Activated CD4-positive, alpha-beta memory T cell treated with anti-CD3 and anti-CD28 coated beads for 36 hours (primary cell): ENCODE measurements at regions not wholly inside any gene's neighbourhood (a gene's known extent, or its start where the extent isn't known, plus 50 kb on each side); places are given as distances from the start of the nearest gene placed in this dataset.

Source experiments
- CTCF ChIA-PET: fragments of 350-600 bp; sonication (Branson Sonifier 250); formaldehyde crosslinking; loops from one replicate; lab custom pipeline; 2021; ENCODE audit warnings: antibody characterized with exemption, inconsistent platforms; lab: Charles Lee
- POLR2A ChIA-PET: fragments of 350-600 bp; sonication (Branson Sonifier 250); formaldehyde crosslinking; loops from one replicate; lab custom pipeline; 2021; ENCODE audit warnings: antibody characterized with exemption; lab: Charles Lee
- DNase-seq: peaks from one replicate; pipeline ENCODE4 v3.0.0-alpha.2; 2020
- H3K27ac Mint-ChIP-seq: one replicate; pipeline ENCODE4 v1.8.0; 2021; ENCODE audit warnings: mixed read lengths
- H3K27me3 Mint-ChIP-seq: one replicate; pipeline ENCODE4 v1.8.0; 2021; ENCODE audit warnings: mixed read lengths
- H3K36me3 Mint-ChIP-seq: one replicate; pipeline ENCODE4 v1.8.0; 2021; ENCODE audit warnings: mixed read lengths
- H3K4me1 Mint-ChIP-seq: one replicate; pipeline ENCODE4 v1.8.0; 2021; ENCODE audit warnings: low read depth, mixed read lengths
- H3K4me3 Mint-ChIP-seq: one replicate; pipeline ENCODE4 v1.8.0; 2021; ENCODE audit warnings: mild to moderate bottlenecking, mixed read lengths
- H3K9me3 Mint-ChIP-seq: one replicate; pipeline ENCODE4 v1.8.0; 2021; ENCODE audit warnings: mixed read lengths
- intact Hi-C: fragments of 100-400 bp; cut with micrococcal nuclease; formaldehyde crosslinking; loops from one replicate; pipeline ENCODE4 v1.15.1; 2023

GRCh38 chr6:78110641-78111040 is 457.8 kb downstream of the MEI4 start:
- CTCF ChIA-PET = no interaction called here
- POLR2A ChIA-PET = no interaction called here
- H3K27ac Mint-ChIP-seq = no peak overlapping the region
- no peaks in the 10 kb centered on the region for H3K36me3 Mint-ChIP-seq
- no peaks in the 10 kb centered on the region for H3K4me1 Mint-ChIP-seq
- intact Hi-C loops = no loop called here
- H3K9me3 Mint-ChIP-seq = peaks cover 2% of the 10 kb centered on the region
- no peak overlapping the region for H3K4me3 Mint-ChIP-seq
- no peak for DNase-seq
- H3K27me3 Mint-ChIP-seq = no peaks in the 10 kb centered on the region

- Mint-ChIP-seq H3K9me3 (no peaks in the 10 kb centered on the region), H3K27ac (no peak overlapping the region), H3K27me3 (no peaks in the 10 kb centered on the region), H3K36me3 (no peaks in the 10 kb centered on the region), H3K4me1 (no peaks in the 10 kb centered on the region), H3K4me3 (no peak overlapping the region)
- intact Hi-C loops = no loop called here
- ChIA-PET CTCF (no interaction called here), POLR2A (no interaction called here)
- no peak for DNase-seq
Observed at GRCh38 chr6:78117966-78118365, 465.1 kb downstream of the MEI4 start.

- H3K9me3 Mint-ChIP-seq = peaks cover 24% of the 10 kb centered on the region
- no peak overlapping the region for H3K27ac Mint-ChIP-seq
- intact Hi-C loops = no loop called here
- no peak for DNase-seq
- ChIA-PET POLR2A (no interaction called here), CTCF (no interaction called here)
- H3K36me3 Mint-ChIP-seq = no peaks in the 10 kb centered on the region
- H3K27me3 Mint-ChIP-seq = no peaks in the 10 kb centered on the region
- no peak overlapping the region for H3K4me3 Mint-ChIP-seq
- H3K4me1 Mint-ChIP-seq = no peaks in the 10 kb centered on the region
Observed at GRCh38 chr6:78131521-78131920, 478.7 kb downstream of the MEI4 start.

- Mint-ChIP-seq H3K27ac (no peak overlapping the region), H3K9me3 (peaks cover 29% of the 10 kb centered on the region), H3K36me3 (no peaks in the 10 kb centered on the region), H3K4me1 (no peaks in the 10 kb centered on the region), H3K4me3 (no peak overlapping the region), H3K27me3 (no peaks in the 10 kb centered on the region)
- ChIA-PET CTCF (no interaction called here), POLR2A (no interaction called here)
- intact Hi-C loops = no loop called here
- no peak for DNase-seq
Observed at GRCh38 chr6:78132671-78133410, 480.0 kb downstream of the MEI4 start.

DNA sequence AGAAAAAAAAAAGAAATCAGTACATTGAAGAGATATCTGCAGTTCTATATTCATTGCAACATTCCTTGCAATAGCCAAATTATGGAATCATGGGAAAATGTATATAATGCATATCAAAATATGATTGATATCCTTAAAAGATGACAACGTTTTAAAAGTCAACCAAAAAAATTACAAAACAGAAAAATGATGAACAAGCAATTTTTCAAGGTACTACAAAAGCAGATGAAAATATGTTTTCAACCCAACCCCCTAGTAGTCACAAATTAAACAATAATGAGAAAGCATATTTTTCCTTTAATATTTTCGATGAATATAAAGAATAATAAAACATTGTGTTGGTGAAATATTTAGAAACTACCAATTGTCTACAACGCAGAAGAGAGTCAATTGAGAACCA is 497.6 kb downstream of the MEI4 start:
- Mint-ChIP-seq H3K4me3 (no peak overlapping the region), H3K4me1 (no peaks in the 10 kb centered on the region), H3K36me3 (no peaks in the 10 kb centered on the region), H3K9me3 (peaks cover 14% of the 10 kb centered on the region), H3K27me3 (no peaks in the 10 kb centered on the region), H3K27ac (no peak overlapping the region)
- POLR2A ChIA-PET = no interaction called here
- CTCF ChIA-PET = no interaction called here
- intact Hi-C loops = no loop called here
- no peak for DNase-seq

- no peak for DNase-seq
- intact Hi-C loops = no loop called here
- H3K27ac Mint-ChIP-seq = no peak overlapping the region
- H3K4me1 Mint-ChIP-seq = no peaks in the 10 kb centered on the region
- ChIA-PET CTCF (no interaction called here), POLR2A (no interaction called here)
- H3K4me3 Mint-ChIP-seq = no peak overlapping the region
- H3K9me3 Mint-ChIP-seq = peaks cover 13% of the 10 kb centered on the region
- no peaks in the 10 kb centered on the region for H3K36me3 Mint-ChIP-seq
- H3K27me3 Mint-ChIP-seq = no peaks in the 10 kb centered on the region
Observed at GRCh38 chr6:78153976-78154375, 501.1 kb downstream of the MEI4 start.

DNA sequence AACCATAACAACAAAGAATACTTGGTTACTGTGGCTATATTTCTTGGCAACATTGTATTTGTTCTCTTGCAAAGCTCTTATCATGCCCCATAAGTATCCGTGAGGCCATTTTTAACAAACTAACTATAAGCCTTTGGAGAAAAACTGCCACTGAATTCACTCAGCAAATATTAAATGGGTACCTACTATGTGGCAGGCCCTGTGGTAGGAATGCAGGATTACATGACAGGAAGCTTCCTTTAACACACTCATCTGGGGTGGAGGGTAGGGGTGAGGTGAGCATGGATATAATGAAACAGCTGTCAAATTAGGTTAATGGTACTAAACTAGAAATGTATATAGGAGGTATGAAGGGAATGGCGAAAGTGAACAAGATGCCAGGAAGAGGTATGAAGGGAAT is 504.8 kb downstream of the MEI4 start:
- H3K27ac Mint-ChIP-seq = no peak overlapping the region

DNA sequence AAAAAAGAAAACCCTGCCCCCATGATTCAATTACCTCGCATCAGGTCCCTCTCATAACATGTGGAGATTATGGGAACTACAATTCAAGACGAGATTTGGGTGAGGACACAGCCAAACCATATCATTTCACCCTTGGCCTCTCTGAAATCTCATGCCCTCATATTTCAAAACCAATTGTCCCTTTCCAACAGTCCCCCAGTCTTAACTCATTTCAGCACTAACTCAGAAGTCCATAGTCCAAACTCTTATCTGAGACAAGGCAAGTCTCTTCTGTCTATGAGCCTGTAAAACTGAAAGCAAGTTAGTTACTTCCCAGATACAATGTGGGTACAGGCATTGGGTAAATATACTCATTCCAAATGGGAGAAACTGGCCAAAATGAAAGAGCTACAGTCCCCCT is 536.1 kb downstream of the MEI4 start:
- DNase-seq = no peak
- H3K36me3 Mint-ChIP-seq = no peaks in the 10 kb centered on the region
- no peak overlapping the region for H3K27ac Mint-ChIP-seq
- H3K4me3 Mint-ChIP-seq = no peak overlapping the region
- peaks cover 19% of the 10 kb centered on the region for H3K9me3 Mint-ChIP-seq
- ChIA-PET POLR2A (no interaction called here), CTCF (no interaction called here)
- H3K4me1 Mint-ChIP-seq = no peaks in the 10 kb centered on the region
- H3K27me3 Mint-ChIP-seq = no peaks in the 10 kb centered on the region
- intact Hi-C loops = no loop called here

More for the DNA sequence above, 504.8 kb downstream of the MEI4 start:
- peaks cover 4% of the 10 kb centered on the region for H3K9me3 Mint-ChIP-seq
- no peak overlapping the region for H3K4me3 Mint-ChIP-seq
- ChIA-PET CTCF (no interaction called here), POLR2A (no interaction called here)
- H3K27me3 Mint-ChIP-seq = no peaks in the 10 kb centered on the region
- H3K4me1 Mint-ChIP-seq = no peaks in the 10 kb centered on the region
- DNase-seq = no peak
- intact Hi-C loops = no loop called here
- H3K36me3 Mint-ChIP-seq = no peaks in the 10 kb centered on the region

DNA sequence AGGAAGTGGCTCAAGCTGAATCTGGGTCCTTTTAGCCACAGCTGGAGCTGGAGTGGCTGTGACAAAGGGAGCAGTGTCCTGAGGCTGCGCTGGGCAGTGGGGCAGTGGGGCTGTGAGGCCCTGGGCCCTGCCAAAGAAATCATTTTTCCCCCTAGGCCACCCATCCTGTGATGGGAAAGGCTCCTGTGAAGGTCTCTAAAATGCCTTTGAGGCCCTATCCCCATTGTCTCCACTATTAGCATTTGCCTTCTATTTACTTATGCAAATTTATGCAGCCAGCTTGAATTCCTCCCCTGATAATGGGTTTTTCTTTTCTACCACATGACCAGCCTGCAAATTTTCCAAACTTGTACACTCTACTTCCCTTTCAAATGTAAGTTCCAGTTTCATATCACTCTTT is 539.2 kb downstream of the MEI4 start:
- Mint-ChIP-seq H3K27me3 (no peaks in the 10 kb centered on the region), H3K36me3 (no peaks in the 10 kb centered on the region), H3K27ac (no peak overlapping the region), H3K4me3 (no peak overlapping the region), H3K9me3 (peaks cover 14% of the 10 kb centered on the region), H3K4me1 (no peaks in the 10 kb centered on the region)
- POLR2A ChIA-PET = no interaction called here
- no peak for DNase-seq
- CTCF ChIA-PET = no interaction called here
- intact Hi-C loops = no loop called here

DNA sequence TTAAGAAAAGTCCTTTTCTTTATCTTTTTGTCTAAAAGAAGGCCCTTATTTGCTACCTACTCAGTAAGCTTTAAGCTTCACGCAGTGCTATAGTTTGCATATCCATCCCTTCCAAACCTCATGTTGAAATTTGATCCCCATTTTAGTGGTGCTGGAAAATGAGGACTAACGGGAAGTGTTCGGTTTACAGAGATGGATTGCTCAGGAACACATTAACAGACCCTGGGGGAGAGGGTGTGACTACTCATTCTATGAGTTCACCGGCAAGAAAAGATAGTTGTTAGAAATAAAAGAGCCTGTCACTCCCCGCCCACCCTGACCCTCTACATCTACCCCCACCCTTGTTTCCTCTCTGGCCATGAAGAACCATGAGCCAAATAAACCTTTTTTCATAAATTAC is 546.2 kb downstream of the MEI4 start:
- H3K27me3 Mint-ChIP-seq = no peaks in the 10 kb centered on the region
- H3K27ac Mint-ChIP-seq = no peak overlapping the region
- intact Hi-C loops = no loop called here
- no peak for DNase-seq
- no peaks in the 10 kb centered on the region for H3K36me3 Mint-ChIP-seq
- ChIA-PET CTCF (no interaction called here), POLR2A (no interaction called here)
- no peak overlapping the region for H3K4me3 Mint-ChIP-seq
- H3K9me3 Mint-ChIP-seq = no peaks in the 10 kb centered on the region
- no peaks in the 10 kb centered on the region for H3K4me1 Mint-ChIP-seq

- no peak for DNase-seq
- Mint-ChIP-seq H3K4me1 (no peaks in the 10 kb centered on the region), H3K36me3 (no peaks in the 10 kb centered on the region), H3K27ac (no peak overlapping the region), H3K4me3 (no peak overlapping the region), H3K27me3 (no peaks in the 10 kb centered on the region), H3K9me3 (peaks cover 3% of the 10 kb centered on the region)
- ChIA-PET CTCF (no interaction called here), POLR2A (no interaction called here)
- intact Hi-C loops = no loop called here
Observed at GRCh38 chr6:78222226-78222625, 569.4 kb downstream of the MEI4 start.

GRCh38 chr6:78231002-78231401 is 578.2 kb downstream of the MEI4 start:
- Mint-ChIP-seq H3K9me3 (peaks cover 13% of the 10 kb centered on the region), H3K4me1 (no peaks in the 10 kb centered on the region), H3K36me3 (no peaks in the 10 kb centered on the region), H3K4me3 (no peak overlapping the region), H3K27ac (no peak overlapping the region), H3K27me3 (no peaks in the 10 kb centered on the region)
- ChIA-PET CTCF (no interaction called here), POLR2A (no interaction called here)
- DNase-seq = no peak
- intact Hi-C loops = no loop called here

DNA sequence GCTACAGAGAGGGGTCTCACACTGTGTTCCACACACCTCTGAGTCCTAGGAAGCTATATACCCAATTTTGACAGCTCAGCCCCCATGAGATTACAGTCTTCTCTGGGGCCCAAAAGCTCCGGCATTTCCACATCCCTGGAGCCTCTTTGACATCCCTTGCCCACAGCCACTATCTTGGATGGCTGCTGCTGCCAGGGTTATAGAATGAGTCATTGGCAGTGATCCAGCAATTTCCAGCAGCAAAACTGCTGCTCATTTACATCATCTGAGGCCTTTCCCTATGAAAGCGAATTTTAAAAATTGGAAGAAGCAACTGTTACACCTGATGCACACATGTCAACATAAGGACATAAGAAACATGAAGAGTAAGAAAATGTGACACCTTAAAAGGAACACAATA is 590.7 kb downstream of the MEI4 start:
- ChIA-PET CTCF (no interaction called here), POLR2A (no interaction called here)
- Mint-ChIP-seq H3K36me3 (no peaks in the 10 kb centered on the region), H3K4me3 (no peak overlapping the region), H3K27me3 (no peaks in the 10 kb centered on the region), H3K27ac (no peak overlapping the region), H3K4me1 (no peaks in the 10 kb centered on the region), H3K9me3 (peaks cover 24% of the 10 kb centered on the region)
- intact Hi-C loops = no loop called here
- no peak for DNase-seq
